NCI-H345 treated with DMSO at 0.1 percent for 48 hours (cell line): ENCODE measurements at regions not wholly inside any gene's neighbourhood (a gene's known extent, or its start where the extent isn't known, plus 50 kb on each side); places are given as distances from the start of the nearest gene placed in this dataset.

Experiments used
- DNase-seq: peaks from one replicate; lab custom pipeline; 2025; ENCODE audit not compliant: unreplicated experiment; lab: John Stamatoyannopoulos, UW

DNA sequence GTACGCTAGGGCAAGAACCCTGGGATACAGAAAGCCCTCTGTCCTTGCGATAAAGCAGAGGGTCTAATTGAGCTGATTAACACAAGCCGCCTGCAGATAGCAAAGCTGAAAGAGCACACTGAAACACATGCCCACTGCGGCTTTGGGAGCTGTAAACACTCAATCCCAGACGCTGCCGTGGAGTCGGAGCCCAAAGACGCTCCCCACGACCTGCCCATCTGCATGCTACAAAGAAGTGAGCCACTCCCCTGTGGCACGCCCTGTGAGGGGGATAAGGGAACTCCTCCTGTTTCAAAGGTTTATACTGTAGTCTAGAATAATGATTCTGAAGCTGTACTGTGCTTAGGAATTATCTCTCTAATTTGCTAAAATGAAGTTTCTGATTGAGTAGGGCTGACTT lies 985.6 kb upstream of the GHITM start:
- DNase-seq = no peak

DNA sequence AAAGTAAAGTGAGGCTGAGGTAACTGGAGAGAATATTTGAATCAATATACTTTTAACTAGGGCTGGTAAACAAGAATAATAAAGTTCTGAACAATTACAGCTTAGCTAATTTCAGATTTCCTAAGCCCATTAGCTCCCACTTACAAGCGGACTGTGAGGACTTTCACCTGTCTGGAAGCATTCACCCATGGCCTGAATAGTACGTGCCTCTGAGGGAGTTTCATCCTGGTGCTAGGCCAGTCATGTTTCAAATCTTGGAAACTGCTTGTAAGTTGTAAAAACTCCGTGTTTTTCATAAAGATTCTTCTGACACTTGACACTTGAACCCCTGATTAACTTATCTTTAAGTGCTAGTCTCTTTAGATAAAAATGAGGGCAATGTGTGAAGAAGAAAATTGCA lies 975.2 kb upstream of the GHITM start:
- DNase-seq = no peak

DNA sequence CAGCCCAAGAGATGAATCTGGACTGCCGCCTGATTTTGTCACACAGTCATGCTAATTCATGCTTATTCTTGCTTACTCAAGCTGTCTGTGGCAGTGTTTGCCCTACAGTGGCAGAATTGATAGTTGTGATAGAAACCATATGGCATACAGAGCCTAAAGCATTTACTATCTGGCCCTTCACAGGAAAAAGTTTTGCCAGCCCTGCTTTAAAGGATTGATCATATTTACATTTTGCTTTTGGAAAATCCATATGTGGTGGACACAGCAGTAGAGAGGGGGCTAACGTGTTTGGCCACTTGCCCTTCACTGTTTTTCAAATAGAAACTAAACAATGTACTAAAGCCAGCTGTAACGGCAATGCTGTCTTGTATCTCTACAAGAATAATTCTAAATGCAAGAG lies 974.0 kb upstream of the GHITM start:
- DNase-seq = no peak

DNA sequence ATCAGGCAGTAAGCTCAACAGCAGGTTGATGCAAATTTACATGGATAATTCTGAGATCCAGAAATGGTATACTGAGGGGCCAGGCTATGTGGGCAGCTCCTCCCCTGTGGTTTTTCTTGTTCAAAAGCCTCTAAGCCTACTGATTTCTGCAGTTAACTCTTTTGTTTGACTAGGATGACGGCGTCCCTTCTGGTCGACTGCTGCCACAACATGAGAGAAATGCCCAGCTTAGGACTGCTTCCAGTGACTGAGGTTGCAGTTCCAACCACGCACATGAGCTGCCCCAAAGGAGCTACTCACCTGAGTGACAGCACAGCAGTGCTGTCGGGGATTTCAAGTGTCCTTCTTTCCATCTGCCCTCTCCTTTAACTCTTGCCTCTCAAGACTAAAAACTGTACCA lies 973.0 kb upstream of the GHITM start:
- no peak for DNase-seq

DNA sequence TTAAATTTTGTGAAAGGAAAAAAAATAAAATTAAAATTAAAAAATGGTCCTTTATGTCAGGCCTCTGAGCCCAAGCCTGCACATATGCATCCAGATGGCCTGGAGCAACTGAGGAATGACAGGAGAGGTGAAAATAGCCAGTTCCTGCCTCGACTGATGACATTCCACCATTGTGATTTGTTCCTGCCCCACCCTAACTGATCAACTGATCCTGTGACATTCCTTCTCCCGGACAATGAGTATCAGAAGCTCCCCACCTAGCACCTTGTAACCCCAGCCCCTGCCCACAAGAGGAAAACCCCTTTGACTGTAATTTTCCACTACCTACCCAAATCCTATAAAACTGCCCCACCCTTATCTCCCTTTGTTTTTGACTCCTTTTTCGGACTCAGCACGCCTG lies 972.2 kb upstream of the GHITM start:
- DNase-seq = no peak

DNA sequence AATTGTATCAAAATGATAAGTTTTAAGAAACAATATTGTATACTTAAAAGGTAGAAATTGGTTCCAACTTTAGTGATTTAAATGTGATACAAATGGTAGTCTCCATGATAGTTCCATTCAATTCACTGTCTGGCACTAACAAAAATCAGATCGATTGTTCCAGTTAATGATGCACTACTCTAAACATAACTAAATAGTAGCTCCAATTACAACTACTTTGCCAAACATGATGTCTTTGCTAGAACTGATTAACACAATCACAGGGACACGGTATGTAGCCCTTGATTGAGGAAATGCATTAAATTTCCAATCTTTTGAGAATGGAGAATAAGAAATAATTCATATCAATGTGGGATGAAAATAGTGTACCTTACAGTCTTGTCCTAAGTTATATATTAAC lies 962.4 kb upstream of the GHITM start:
- DNase-seq = no peak

DNA sequence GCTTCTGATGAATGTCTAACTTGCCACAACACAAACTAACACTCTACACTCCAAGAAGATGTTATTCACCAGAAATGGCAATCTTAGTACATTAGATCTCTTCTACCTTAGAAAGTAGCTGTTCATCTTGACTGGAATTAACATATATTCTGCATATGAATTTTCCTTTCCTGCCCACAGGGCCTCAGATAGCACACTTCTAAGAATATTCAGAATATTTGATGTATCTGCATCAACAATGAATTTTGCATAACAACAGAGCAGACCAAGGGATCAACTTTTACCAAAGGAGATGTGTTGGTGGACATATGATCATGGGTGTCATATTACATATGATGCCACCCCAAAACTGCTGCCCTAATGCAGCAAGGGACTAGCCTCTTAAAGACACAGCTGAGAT lies 960.8 kb upstream of the GHITM start:
- no peak for DNase-seq

DNA sequence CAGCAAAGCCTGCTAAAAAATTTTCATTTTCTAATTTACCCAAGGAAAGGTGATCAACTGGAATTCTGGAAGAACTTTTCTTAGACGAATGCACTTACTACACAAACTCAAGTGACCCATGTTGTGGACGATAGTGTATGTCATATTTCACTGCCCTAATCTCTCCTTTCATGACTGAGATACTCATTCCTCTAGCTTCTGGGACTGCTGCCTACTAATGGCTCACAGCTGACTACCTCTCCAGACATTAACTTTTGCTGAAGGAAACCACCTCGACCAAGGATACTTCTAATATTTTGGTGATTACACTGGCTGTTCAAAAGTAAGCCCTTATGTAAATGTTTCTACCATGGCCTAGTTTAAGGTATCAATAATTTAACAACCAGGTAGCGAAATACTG lies 959.9 kb upstream of the GHITM start:
- DNase-seq = no peak

DNA sequence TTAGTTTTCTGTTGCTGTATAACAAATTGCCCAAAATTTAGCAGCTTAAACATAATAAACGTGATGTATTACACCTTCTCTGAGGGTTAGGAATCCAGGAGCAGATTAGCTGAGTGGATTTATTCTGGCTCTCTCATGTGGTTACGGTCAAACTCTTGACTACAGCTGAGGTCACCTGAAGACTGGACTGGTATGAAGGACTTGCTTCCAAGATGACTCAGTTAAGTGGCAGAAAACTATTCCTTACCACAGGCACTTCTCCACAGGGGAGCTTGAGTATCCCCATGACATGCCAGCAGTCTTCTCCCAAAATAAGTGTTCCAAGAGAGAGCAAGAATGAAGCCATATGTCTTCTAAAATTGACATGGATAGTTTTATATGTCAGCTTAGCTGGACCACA lies 957.2 kb upstream of the GHITM start:
- no peak for DNase-seq

DNA sequence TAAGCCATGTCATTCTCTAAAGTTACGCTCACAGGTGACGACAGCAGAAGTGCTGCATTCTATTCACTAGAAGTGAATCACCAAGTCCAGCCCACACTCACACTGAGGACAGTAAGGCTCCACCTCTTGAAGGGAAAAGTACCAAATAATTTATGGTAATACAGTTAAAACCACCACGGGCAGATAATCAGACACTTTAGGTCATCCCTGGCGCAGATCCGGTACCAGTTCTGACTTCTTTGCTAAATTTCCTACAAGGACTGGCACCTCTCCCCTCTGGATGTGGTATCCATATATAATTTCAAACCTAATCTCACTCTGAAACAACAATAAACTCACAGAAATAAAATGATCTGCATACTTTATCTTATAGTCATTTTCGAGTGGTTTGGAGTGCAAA lies 954.7 kb upstream of the GHITM start:
- no peak for DNase-seq

DNA sequence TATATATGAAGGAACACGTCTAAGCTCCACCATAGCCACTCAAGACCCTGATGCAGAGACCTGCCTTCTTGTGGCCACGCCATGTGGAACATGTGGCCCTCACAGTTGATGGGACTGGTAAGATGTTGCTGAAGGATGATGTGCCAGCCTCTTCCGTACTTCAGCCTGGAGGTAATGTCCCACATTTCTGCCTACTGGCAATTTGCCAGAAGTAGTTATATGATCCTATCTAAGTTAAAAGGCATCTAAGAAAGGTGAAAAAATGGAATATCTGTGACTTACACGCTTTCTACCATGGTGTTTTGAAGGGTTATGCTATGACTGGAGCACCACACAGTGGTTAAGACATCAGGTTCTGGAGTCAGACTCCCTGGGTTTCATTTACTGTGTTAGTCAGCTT lies 948.7 kb upstream of the GHITM start:
- DNase-seq = no peak

DNA sequence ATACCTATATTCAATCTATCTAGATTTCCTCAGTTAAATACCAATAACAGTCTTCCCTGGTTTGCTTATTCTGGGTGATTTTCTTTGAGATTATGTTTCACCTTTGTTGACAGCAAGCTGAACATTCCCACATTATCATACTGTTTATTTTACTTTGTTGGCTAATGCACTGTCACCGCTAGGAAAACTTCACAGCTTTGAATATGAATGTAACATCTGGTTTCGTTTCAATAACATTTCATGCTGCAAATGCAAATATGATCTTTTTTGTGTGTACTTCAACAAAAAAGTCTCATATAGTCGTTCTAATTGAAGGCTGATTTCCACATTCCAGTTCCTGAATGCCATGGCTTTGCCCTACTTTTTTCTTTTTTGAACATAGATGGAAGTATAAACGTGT lies 946.3 kb upstream of the GHITM start:
- DNase-seq = no peak

DNA sequence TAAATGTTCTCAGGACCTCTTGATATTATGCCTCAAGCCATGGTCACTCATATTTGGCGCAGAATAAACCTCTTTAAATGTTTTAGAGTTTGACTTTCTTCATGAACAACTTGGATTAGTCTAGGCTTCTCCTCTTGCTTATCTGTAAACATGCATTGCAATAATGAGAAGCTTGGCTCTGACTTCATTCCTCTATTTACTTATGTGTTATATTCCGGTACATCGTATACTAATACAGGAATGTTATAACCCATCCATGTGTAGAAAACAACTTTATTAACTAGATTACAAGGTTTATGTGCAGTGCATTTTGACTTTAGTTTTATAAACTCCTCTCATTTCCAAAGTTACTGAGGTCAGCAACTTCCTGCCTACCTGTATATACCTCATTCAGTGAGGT lies 944.3 kb upstream of the GHITM start:
- no peak for DNase-seq

DNA sequence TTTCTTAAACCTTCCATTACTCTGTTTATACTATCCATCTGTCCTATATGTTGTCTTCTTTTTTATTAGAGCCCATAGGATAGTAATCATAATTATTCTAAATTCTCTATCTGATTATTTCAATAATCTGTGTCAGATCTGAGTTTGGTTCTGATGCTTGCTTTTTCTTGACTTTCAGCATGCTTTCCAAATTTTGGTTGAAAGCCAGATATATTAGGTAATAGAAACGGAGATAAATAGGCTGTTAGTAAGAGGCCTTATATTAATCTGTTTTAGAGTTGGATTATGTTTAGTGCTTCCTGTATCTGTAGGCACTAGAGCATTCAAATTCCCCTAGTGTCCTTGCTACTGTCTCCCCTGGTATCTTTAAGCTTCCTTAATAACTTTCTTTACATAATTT lies 939.9 kb upstream of the GHITM start:
- DNase-seq = no peak

DNA sequence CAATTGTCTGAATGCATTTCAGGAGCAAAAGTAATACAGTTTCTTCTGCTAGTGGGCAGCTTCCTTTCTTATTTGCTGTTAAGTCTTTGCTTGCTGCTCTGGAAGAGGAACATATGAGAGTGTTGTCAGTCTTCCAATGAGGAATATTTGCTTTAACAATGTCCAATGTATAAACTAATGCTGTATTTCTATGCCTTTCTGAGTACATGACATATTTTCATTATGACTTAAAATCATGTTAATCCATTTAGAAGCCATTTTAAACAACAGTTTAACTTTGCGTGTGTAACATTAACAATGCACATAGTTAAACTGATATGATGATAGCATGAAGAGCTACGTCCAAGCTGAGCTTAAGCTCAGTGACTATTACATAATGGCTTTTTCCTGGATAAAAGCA lies 933.4 kb upstream of the GHITM start:
- DNase-seq = no peak

DNA sequence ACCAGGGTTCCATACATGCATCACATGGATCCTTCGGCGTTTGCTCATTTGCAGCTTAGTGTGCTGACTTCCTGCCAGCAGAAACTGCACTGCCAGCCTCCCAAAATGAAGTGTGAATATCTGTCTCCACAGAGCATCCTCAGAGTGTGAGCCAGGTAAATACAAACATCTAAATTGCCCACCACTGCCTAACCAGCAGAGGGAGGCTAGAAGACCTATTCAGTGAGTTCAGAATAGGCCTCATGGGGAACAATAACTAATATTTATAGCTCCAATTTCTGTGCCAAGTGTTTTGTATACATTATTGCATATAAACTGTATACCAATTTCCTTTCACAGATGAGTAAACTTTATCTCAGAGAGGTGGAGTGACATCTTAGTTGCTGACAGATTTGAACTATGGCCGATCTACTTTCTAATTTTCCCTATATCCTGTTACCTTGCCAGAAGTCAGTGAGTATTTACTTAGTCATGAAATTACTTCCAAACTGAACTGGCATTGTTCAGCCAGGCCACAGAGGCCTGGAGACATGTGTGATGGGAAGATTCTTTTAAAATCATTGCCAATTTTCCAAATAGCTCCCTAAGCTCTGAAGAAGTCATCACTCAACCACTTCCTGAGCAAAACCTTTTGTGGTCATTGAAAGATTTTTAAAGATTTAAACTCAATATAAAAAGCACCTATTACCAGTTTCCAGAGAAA lies 926.5 kb upstream of the GHITM start:
- DNase-seq = no peak

DNA sequence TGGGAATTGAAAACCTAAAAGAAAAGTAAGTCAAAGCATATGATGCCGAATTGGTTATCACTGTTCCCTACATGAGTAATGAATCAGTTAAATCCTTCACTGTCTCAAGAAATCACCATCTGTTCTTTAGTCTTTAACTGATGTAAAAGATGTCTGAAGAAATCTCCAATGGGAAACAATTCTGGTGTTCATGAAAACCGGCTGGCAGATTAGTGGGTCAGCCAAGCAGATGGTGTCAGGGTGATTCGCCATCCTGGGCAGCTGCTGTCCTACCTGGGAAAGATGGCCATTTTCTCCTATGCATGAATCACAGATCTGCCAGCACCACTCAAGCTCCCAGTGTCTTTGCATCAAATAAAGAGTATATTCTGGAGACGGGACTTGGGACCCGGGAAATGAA lies 925.2 kb upstream of the GHITM start:
- DNase-seq = no peak

DNA sequence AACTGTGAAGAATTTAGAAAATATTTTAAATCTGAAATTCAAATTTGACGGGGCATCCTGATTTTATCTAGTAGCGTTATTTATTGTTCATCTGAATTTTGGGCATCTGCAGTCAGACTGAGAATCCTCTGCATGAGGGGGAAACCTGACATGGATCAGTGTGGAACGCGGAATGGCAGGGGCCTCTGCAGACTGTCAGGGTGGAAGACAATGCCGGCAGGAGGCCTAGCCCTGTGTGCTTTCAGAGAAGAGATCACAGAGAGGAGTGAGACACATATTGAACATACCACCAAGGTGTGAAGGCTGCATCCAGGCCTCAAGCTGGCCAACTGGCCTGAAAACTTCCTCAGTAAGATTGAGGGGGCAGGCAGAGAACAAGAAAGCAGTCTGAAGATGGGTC lies 921.1 kb upstream of the GHITM start:
- no peak for DNase-seq

DNA sequence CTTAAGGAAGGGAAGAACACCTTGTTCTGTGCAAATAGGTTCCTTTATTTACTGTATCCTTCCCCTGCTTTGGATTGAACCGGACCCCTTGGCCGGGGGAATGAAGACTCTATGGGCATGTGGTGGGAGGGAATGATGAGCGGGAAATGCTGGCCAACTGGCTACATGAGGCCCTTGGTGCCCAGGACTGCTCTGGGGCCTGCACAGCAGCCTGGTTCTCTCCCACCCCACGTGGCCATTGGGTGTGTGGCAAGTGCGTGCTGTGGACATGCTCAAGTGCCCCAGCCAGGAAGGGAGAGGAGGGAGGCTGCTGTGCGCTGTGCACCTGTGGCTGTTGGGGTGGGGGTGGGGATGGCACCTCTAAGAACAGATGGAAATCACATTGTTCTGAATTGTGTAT lies 917.0 kb upstream of the GHITM start:
- no peak for DNase-seq

DNA sequence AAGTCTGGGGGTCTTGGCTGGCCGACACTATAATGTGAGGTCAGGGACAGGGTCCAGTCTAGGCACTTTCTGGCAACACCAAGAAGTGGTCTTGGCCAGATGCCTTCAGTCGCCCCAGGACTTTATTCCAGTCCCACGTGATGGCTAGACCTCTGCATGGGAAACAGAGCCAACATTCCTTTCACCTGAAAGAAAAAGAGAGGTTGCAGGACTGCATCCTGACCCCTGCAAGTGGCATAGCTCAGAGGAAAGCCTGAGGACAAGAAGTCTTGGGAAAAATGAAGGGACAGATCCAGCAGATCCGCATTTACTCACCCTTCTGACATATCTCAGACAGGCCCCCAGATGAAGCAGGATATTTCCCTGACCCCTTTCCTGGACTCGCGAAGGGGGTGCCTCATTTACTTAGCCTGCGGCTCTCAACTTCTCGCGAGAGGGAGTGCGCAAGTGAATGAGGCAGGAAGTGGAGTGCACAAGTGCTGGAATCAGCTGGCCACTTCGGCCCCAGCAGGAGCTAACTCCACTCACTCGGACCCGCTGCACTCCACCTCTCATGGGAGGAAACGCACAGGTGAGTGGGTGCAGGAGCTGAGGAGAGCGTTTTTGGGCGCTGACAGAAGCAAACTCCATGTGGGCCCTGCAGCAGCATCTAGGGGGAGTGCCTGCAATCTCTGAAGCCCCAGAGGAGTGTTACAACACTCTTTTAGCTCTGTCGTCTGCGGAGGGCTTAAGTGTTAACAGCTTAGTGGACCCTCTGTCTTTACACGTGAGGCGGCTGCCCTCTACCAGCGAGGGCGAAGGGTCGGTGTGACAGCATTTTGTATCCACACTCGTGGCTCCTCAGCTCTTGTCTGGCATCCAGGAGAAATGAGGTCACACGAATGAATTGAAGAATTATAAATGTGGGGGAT lies 916.2 kb upstream of the GHITM start:
- DNase-seq = no peak

DNA sequence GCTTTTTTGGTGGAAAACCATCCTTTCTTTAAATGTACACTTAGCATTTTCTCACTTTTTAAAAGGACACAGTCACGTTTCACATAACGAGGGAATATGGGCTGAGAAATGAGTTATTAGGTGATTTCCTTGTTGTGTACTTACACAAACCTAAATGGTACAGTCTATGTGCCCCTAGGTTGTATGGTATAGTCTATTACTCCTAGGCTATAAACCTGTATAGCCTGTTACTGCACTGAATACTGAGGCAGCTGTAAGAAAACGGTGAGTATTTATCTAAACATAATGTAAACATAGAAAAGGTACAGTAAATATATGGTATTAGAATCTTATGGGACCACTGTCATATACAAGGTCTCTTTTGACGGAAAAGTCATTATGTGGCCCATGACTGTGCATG lies 913.5 kb upstream of the GHITM start:
- no peak for DNase-seq

DNA sequence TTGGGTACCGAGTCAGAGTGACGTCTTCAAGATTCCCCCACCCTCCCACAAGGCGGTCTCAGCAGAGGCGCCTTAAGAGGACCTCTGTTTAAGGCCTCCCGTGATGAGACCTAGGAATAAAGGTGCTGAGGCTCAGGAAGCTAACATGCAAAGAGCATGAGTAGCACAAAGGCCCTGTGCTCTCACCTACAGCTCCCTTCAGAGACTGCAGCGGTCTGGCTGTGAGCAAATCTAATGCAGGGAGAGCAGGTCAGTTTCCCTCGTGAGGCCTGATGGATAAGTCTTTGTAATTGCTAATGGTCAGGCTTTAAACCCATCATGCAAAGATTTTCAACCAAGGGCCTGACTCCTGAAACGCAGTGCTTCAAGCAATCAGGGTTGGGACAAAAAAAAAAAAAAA lies 909.3 kb upstream of the GHITM start:
- no peak for DNase-seq

DNA sequence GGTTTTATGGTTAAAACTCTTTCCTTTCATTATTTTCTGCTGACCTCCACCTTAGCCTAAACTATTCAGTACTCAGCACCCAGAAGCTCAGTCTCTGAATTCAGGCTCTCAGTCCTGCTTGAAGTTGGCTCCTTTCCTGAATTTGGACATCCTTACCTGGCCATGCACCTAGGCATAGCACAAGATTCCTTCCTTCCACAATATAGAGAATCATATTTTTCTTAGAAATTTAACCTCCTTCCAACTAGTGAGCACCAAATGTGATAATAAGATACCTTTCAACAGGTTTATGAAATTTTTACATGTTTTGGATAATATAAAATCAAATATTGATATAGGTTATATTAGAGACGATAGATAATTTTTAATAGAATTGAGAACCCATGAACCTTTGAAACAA lies 905.6 kb upstream of the GHITM start:
- DNase-seq = no peak
